Body of pancreas (tissue), 4 donors: ENCODE measurements at regions not wholly inside any gene's neighbourhood (a gene's known extent, or its start where the extent isn't known, plus 50 kb on each side); places are given as distances from the start of the nearest gene placed in this dataset.

ENCODE experiments used
- CTCF ChIP-seq, 7 experiments: fragments of 450-650 bp in 4 of 7; fragments of 200-600 bp in 3 of 7; sonication (generic) in 3 of 7; IDR thresholded peaks; one replicate each; pipeline ENCODE4 v1.5.1; 2016 to 2019; ENCODE audit warnings: antibody characterized with exemption in 7 of 7
- POLR2A ChIP-seq, 3 donors: fragments of 450-650 bp; IDR thresholded peaks; one replicate each; pipeline ENCODE4 v1.6.1; 2016; ENCODE audit warnings: antibody characterized with exemption in 3 of 3, mild to moderate bottlenecking in 2 of 3

DNA sequence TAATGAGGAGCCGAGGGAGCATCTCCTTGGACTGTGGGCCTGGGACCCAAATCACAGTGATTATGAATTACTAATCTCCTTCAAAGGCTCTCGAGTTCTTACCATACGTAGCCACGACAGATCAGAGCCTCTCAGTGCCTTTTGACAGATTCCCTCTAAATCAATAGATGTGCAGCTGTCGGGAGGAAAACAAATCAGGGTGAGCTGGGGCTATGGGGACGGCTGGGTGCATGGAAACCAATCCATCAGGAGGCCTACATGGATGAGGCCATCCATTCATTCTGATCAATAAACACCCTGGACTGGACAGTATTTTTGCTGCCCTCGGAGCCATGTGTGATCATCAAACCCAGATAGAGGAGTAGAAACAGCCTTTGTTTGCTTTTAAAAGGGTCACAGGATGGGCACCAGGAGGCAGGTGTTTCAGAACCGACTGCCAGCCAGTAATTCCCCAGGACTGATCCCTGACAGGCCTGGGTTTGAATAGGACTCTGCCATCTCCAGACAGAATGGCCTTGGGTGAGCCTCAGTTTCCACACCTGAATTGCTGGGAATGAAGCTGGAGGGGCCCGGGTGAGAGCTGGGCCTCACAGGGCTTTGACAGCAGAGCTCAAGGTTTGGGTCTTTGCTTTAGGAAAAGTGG is 532.8 kb downstream of the MATN1 start:
- no peak for TF ChIP-seq CTCF (IDR thresholded peaks at IDR 0.05)
- TF ChIP-seq POLR2A (IDR thresholded peaks at IDR 0.05) = no peak
